A673 (cell line): ENCODE measurements at regions not wholly inside any gene's neighbourhood (a gene's known extent, or its start where the extent isn't known, plus 50 kb on each side); places are given as distances from the start of the nearest gene placed in this dataset.
A peak's percentile ranks its signal among the peaks of the same experiment; 100 is the strongest.

Source experiments
- BruUV-seq: library from RNA; stranded (reverse); fragments of 400-500 nt; replicated peaks from 2 replicates; lab custom pipeline; 2021; lab: Mats Ljungman, UMichigan
- CTCF ChIA-PET: fragments of 300-600 bp; sonication (Branson Sonifier 250); formaldehyde crosslinking; loops from one replicate; lab custom pipeline; 2022; ENCODE audit warnings: antibody characterized with exemption; lab: Charles Lee
- POLR2A ChIA-PET: fragments of 300-600 bp; sonication (Branson Sonifier 250); formaldehyde crosslinking; loops from one replicate; lab custom pipeline; 2022; ENCODE audit warnings: antibody characterized with exemption; ENCODE audit not compliant: low non-redundant PET; lab: Charles Lee
- DNase-seq: peaks from one replicate; pipeline ENCODE4 v3.0.0-alpha.2; 2015; ENCODE audit warnings: low spot score
- H3K27ac ChIP-seq: fragments of 200-600 bp; sonication (generic); 2 replicates; pipeline ENCODE4 v1.5.1; 2016; ENCODE audit warnings: mixed run types, low read depth, mild to moderate bottlenecking, mixed read lengths, antibody characterized with exemption, low read length; ENCODE audit not compliant: poor library complexity, severe bottlenecking
- H3K27me3 ChIP-seq: fragments of 200-600 bp; sonication (generic); replicated peaks from 2 replicates; pipeline ENCODE4 v1.6.1; 2017; ENCODE audit warnings: mixed run types, low read depth, mild to moderate bottlenecking, mixed read lengths, antibody characterized with exemption, low read length; ENCODE audit not compliant: insufficient read depth, poor library complexity
- H3K36me3 ChIP-seq: fragments of 200-600 bp; sonication (generic); 2 replicates; pipeline ENCODE4 v1.6.1; 2016; ENCODE audit warnings: mixed run types, mild to moderate bottlenecking, mixed read lengths, antibody characterized with exemption, low read length; ENCODE audit not compliant: insufficient read depth, poor library complexity, severe bottlenecking
- H3K4me1 ChIP-seq: fragments of 200-600 bp; sonication (generic); 2 replicates; pipeline ENCODE4 v1.6.1; 2017; ENCODE audit warnings: mixed run types, mild to moderate bottlenecking, mixed read lengths, antibody characterized with exemption, low read length; ENCODE audit not compliant: insufficient read depth, poor library complexity, severe bottlenecking
- H3K4me3 ChIP-seq: fragments of 200-600 bp; sonication (generic); 2 replicates; pipeline ENCODE4 v1.5.1; 2016; ENCODE audit warnings: low read depth, mixed run types, mild to moderate bottlenecking, mixed read lengths, low read length; ENCODE audit not compliant: poor library complexity, severe bottlenecking
- H3K9me3 ChIP-seq: fragments of 200-600 bp; sonication (generic); 2 replicates; pipeline ENCODE4 v1.6.1; 2016; ENCODE audit warnings: mixed run types, low read depth, mild to moderate bottlenecking, mixed read lengths, antibody characterized with exemption, low read length; ENCODE audit not compliant: poor library complexity, severe bottlenecking
- EZH2 ChIP-seq: fragments of 200-600 bp; sonication (generic); IDR thresholded peaks from 2 replicates; pipeline ENCODE4 v1.6.1; 2017; ENCODE audit warnings: borderline replicate concordance, low read depth, mild to moderate bottlenecking, mixed read lengths, antibody characterized with exemption, low read length; ENCODE audit not compliant: poor library complexity, severe bottlenecking
- intact Hi-C: fragments of 100-400 bp; cut with micrococcal nuclease; formaldehyde crosslinking; loops from one replicate; pipeline ENCODE4 v1.10.0; 2022; ENCODE audit not compliant: unreplicated experiment
- TF ChIP-seq, protein P1 (sequence below): fragments of 300-800, 200-600 bp; sonication (generic); conservative IDR thresholded peaks from 2 replicates; pipeline ENCODE4 v1.5.1; 2017; ENCODE audit warnings: low read depth, mild to moderate bottlenecking, antibody characterized with exemption, low read length, moderate library complexity, mixed read lengths

DNA sequence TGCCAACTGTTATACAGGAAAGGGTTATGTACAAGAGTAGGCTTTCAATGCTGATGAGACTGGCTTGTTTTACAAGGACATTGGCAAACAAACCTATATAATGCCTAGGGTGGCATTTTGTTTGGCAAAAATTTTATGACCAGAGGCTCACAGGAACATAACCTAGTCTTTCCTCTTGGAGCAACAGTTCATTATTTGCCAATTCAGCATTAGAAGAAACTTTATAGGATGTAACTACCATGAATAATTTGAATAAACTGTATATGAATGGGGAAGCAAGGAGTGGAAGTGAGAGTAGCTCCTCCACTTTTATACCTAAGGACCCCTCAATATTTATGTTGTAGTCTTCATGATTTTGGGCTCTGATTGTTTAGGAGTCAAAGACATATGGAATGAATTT, 103.9 kb upstream of the WAC start:
- intact Hi-C loops, result no loop called here
- CTCF ChIA-PET, result no interaction called here
- POLR2A ChIA-PET, result no interaction called here

DNA sequence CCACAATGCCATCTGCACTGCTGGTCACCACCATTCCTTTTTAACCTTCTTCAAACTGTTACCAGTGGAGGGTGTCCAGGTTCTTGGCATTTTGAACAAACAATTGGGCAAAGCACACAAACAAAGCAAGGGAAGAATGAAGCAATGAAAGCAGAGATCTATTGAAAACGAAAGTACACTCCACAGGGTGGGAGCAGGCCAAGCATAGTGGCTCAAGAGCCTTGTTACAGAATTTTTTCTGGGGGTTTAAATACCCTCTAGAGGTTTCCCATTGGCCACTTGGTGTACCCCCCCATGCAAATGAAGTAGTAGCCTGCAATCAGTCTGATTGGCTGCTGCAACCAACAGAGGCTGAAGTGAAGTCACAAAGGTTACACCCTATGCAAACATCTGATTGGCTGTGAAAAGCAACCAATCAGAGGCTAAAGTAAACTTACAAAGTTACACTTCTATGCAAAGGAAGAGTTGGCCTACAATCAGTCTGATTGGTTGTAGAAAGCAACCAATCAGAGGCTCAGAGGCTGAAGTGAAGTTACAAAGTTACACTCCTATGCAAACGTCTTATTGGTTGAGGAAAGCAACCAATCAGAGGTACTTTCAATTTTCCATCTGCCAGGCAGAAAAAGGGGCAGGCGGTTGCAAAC, 103.2 kb upstream of the WAC start:
- Histone ChIP-seq H3K4me3 (no peak overlapping the region), H3K4me1 (no peaks in the 10 kb centered on the region), H3K27me3 (no peaks in the 10 kb centered on the region), H3K36me3 (no peaks in the 10 kb centered on the region), H3K27ac (no peak overlapping the region), H3K9me3 (no peaks in the 10 kb centered on the region)
- ChIA-PET CTCF (no interaction called here), POLR2A (no interaction called here)
- TF ChIP-seq EZH2, result no peak
- TF ChIP-seq, protein P1, sequence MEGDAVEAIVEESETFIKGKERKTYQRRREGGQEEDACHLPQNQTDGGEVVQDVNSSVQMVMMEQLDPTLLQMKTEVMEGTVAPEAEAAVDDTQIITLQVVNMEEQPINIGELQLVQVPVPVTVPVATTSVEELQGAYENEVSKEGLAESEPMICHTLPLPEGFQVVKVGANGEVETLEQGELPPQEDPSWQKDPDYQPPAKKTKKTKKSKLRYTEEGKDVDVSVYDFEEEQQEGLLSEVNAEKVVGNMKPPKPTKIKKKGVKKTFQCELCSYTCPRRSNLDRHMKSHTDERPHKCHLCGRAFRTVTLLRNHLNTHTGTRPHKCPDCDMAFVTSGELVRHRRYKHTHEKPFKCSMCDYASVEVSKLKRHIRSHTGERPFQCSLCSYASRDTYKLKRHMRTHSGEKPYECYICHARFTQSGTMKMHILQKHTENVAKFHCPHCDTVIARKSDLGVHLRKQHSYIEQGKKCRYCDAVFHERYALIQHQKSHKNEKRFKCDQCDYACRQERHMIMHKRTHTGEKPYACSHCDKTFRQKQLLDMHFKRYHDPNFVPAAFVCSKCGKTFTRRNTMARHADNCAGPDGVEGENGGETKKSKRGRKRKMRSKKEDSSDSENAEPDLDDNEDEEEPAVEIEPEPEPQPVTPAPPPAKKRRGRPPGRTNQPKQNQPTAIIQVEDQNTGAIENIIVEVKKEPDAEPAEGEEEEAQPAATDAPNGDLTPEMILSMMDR, result no peak
- DNase-seq, result peak; percentile 66
- intact Hi-C loops, result loop anchor here (5.0 kb wide), 2 partner anchors 103 to 188 kb away; partner anchors contain the start of gene WAC
- BruUV-seq, result no TSS peak

More for the DNA sequence above, 103.9 kb upstream of the WAC start:
- no peaks in the 10 kb centered on the region for H3K36me3 ChIP-seq
- BruUV-seq, result no TSS peak
- no peaks in the 10 kb centered on the region for H3K27me3 ChIP-seq
- H3K4me1 ChIP-seq, result no peaks in the 10 kb centered on the region
- H3K9me3 ChIP-seq, result no peaks in the 10 kb centered on the region
- no peak for DNase-seq
- no peak for TF ChIP-seq EZH2
- H3K27ac ChIP-seq, result no peak overlapping the region
- H3K4me3 ChIP-seq, result no peak overlapping the region

DNA sequence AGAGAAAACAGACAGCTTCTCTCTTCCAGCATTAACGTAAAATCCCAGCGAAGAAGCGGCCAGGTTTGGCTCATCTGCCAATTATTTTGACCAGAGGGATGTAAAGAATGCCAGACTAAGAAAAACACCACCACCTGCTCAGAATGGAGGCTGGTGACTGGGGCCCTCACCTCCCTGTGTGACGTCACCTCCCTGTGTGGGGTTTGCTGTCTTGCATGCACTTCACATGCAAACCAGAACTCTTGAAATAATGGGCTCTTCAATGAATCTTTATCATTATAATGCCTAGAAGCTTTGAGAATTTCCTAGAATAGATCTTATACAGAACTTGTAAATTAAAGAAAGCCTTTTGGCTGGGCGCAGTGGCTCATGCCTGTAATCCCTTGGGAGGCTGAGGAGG, 101.8 kb upstream of the WAC start:
- DNase-seq, result no peak
- POLR2A ChIA-PET, result interaction anchor here (0.6 kb wide), 1 partner anchor 1084 kb away, joined by 5 read pairs; no protein-coding TSS in a partner anchor
- H3K27ac ChIP-seq, result no peak overlapping the region
- H3K36me3 ChIP-seq, result no peaks in the 10 kb centered on the region
- CTCF ChIA-PET, result no interaction called here
- no peaks in the 10 kb centered on the region for H3K27me3 ChIP-seq
- intact Hi-C loops, result loop anchor here (5.0 kb wide), 2 partner anchors 101 to 186 kb away; partner anchors contain the start of gene WAC
- H3K4me3 ChIP-seq, result no peak overlapping the region
- no peaks in the 10 kb centered on the region for H3K4me1 ChIP-seq
- H3K9me3 ChIP-seq, result no peaks in the 10 kb centered on the region
- no peak for TF ChIP-seq EZH2
- TF ChIP-seq, protein P1, result no peak
- BruUV-seq, result no TSS peak

DNA sequence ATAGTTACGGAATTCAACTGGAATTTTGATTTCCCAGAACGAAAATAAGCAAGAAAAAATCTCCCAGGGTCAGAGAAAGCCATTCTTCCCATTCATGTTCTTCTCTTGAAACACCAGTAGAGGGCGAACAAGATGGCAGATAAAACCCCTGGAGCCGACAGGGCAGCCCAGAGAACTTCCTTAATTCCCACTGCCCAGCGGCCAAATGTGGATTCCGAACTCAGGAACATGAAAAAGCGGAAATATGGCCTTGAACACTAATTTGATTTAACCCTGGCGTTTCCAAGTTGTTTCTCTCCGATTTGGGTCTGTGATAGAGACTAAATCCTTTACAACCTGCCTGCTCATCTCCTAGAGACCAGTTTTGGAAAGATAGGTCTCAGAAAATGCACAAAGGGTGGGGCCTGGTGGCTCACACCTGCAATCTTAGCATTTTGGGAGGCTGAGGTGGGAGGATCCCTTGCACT, 100.7 kb upstream of the WAC start:
- DNase-seq, result peak; percentile 79
- Histone ChIP-seq H3K4me3 (no peak overlapping the region), H3K27ac (no peak overlapping the region), H3K36me3 (no peaks in the 10 kb centered on the region), H3K4me1 (no peaks in the 10 kb centered on the region), H3K9me3 (no peaks in the 10 kb centered on the region), H3K27me3 (no peaks in the 10 kb centered on the region)
- TF ChIP-seq, protein P1, result peak; percentile 85
- no peak for TF ChIP-seq EZH2
- no TSS peak for BruUV-seq
- intact Hi-C loops, result loop anchor here (5.0 kb wide), 2 partner anchors 100 to 185 kb away; partner anchors contain the start of gene WAC
- ChIA-PET POLR2A (interaction anchor here (0.5 kb wide), 1 partner anchor 37 kb away, joined by 4 read pairs; no protein-coding TSS in a partner anchor), CTCF (no interaction called here)
